Lower lobe of right lung (tissue), 2 donors: ENCODE measurements at regions not wholly inside any gene's neighbourhood (a gene's known extent, or its start where the extent isn't known, plus 50 kb on each side); places are given as distances from the start of the nearest gene placed in this dataset.
A peak's percentile ranks its signal among the peaks of the same experiment; 100 is the strongest.

ENCODE experiments used
- ATAC-seq, 2 donors: fragments of 200-7000 bp; cut with Tn5 transposase; one replicate each; pipeline ENCODE4 v1.9.1; 2020 to 2022; ENCODE audit warnings: mild to moderate bottlenecking in 2 of 2, moderate library complexity in 2 of 2
- DNase-seq: peaks from one replicate; pipeline ENCODE4 v3.0.0-alpha.2; 2020
- H3K27ac ChIP-seq: fragments of 200-600 bp; one replicate; pipeline ENCODE4 v1.8.0; 2022
- H3K27me3 ChIP-seq: fragments of 200-600 bp; one replicate; pipeline ENCODE4 v1.8.0; 2022; ENCODE audit warnings: low read depth
- H3K36me3 ChIP-seq: fragments of 200-600 bp; one replicate; pipeline ENCODE4 v1.8.0; 2022; ENCODE audit warnings: mild to moderate bottlenecking
- H3K4me1 ChIP-seq: fragments of 200-600 bp; one replicate; pipeline ENCODE4 v1.8.0; 2022
- H3K4me3 ChIP-seq: fragments of 200-600 bp; one replicate; pipeline ENCODE4 v1.8.0; 2022; ENCODE audit warnings: mild to moderate bottlenecking
- H3K9me3 ChIP-seq: fragments of 200-600 bp; one replicate; pipeline ENCODE4 v1.8.0; 2022
- CTCF ChIP-seq: fragments of 200-600 bp; IDR thresholded peaks from one replicate; pipeline ENCODE4 v1.8.0; 2022; ENCODE audit warnings: antibody characterized with exemption, mild to moderate bottlenecking
- intact Hi-C: fragments of 100-400 bp; cut with DNase I; formaldehyde crosslinking; loops from one replicate; pipeline ENCODE4 v1.11.0; 2022
- donor health status: DM: no; HTN: yes; CAD: no; lungs with severe emphysema.

- H3K4me3 ChIP-seq = no peak overlapping the region
- no peaks in the 10 kb centered on the region for H3K4me1 ChIP-seq
- DNase-seq (no peak), ATAC-seq (no peak)
- no peaks in the 10 kb centered on the region for H3K9me3 ChIP-seq
- no peaks in the 10 kb centered on the region for H3K36me3 ChIP-seq
- intact Hi-C loops = no loop called here
- no peak overlapping the region for H3K27ac ChIP-seq
- no peaks in the 10 kb centered on the region for H3K27me3 ChIP-seq
- no peak for TF ChIP-seq CTCF
Observed at GRCh38 chr5:178794433-178794832, 64.0 kb upstream of the ZNF354A start.

- TF ChIP-seq CTCF = no peak
- no peaks in the 10 kb centered on the region for H3K9me3 ChIP-seq
- no peak overlapping the region for H3K4me3 ChIP-seq
- DNase-seq (no peak), ATAC-seq (no peak)
- no peaks in the 10 kb centered on the region for H3K4me1 ChIP-seq
- intact Hi-C loops = no loop called here
- H3K27me3 ChIP-seq = no peaks in the 10 kb centered on the region
- no peaks in the 10 kb centered on the region for H3K36me3 ChIP-seq
- H3K27ac ChIP-seq = no peak overlapping the region
Observed at GRCh38 chr5:178793696-178794095, 63.2 kb upstream of the ZNF354A start.

GRCh38 chr5:178793151-178793550, 62.7 kb upstream of the ZNF354A start:
- no peaks in the 10 kb centered on the region for H3K9me3 ChIP-seq
- no peaks in the 10 kb centered on the region for H3K4me1 ChIP-seq
- no peaks in the 10 kb centered on the region for H3K36me3 ChIP-seq
- H3K27me3 ChIP-seq = no peaks in the 10 kb centered on the region
- TF ChIP-seq CTCF = peak; percentile 32
- no peak overlapping the region for H3K4me3 ChIP-seq
- intact Hi-C loops = no loop called here
- no peak for DNase-seq
- ATAC-seq = peak in 1 of 2 donors; percentile 14
- no peak overlapping the region for H3K27ac ChIP-seq

GRCh38 chr5:178791976-178792375, 61.5 kb upstream of the ZNF354A start:
- no peak for DNase-seq
- no peak for TF ChIP-seq CTCF
- H3K9me3 ChIP-seq = no peaks in the 10 kb centered on the region
- no peaks in the 10 kb centered on the region for H3K36me3 ChIP-seq
- H3K4me1 ChIP-seq = no peaks in the 10 kb centered on the region
- intact Hi-C loops = no loop called here
- no peak overlapping the region for H3K27ac ChIP-seq
- no peak overlapping the region for H3K4me3 ChIP-seq
- no peaks in the 10 kb centered on the region for H3K27me3 ChIP-seq
- no peak for ATAC-seq

GRCh38 chr5:178790371-178790770, 59.9 kb upstream of the ZNF354A start:
- no peak for TF ChIP-seq CTCF
- H3K9me3 ChIP-seq = no peaks in the 10 kb centered on the region
- no peaks in the 10 kb centered on the region for H3K36me3 ChIP-seq
- DNase-seq (peak; percentile 66), ATAC-seq (peak; percentile 17 to 67)
- H3K4me3 ChIP-seq = no peak overlapping the region
- intact Hi-C loops = no loop called here
- no peaks in the 10 kb centered on the region for H3K4me1 ChIP-seq
- no peaks in the 10 kb centered on the region for H3K27me3 ChIP-seq
- H3K27ac ChIP-seq = no peak overlapping the region
